ENCODE measurements at regions not wholly inside any gene's neighbourhood (a gene's known extent, or its start where the extent isn't known, plus 50 kb on each side); places are given as distances from the start of the nearest gene placed in this dataset.

DNA sequence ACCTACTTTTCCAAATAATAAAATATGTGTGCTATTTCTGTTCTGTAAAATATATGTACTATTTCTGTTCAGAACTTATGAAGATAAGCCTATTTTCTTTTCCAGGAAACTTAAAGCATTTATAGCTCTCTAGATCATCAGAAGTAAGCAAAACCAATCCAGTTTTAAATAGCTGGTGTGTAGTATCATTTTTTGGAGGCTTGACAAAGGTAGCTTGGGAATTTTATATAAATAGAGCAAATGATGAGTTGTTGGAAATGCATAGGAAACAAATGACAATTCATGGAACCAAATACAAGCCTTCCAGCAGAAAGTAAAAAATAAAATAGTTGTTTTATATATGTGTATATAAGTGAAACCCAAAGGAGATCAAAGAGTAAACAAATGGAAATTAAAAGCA, 1038.1 kb upstream of the ARRDC3 start:
- TF ChIP-seq POLR2A (IDR thresholded peaks at IDR 0.05): no peak
- TF ChIP-seq, protein P1, sequence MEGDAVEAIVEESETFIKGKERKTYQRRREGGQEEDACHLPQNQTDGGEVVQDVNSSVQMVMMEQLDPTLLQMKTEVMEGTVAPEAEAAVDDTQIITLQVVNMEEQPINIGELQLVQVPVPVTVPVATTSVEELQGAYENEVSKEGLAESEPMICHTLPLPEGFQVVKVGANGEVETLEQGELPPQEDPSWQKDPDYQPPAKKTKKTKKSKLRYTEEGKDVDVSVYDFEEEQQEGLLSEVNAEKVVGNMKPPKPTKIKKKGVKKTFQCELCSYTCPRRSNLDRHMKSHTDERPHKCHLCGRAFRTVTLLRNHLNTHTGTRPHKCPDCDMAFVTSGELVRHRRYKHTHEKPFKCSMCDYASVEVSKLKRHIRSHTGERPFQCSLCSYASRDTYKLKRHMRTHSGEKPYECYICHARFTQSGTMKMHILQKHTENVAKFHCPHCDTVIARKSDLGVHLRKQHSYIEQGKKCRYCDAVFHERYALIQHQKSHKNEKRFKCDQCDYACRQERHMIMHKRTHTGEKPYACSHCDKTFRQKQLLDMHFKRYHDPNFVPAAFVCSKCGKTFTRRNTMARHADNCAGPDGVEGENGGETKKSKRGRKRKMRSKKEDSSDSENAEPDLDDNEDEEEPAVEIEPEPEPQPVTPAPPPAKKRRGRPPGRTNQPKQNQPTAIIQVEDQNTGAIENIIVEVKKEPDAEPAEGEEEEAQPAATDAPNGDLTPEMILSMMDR (IDR thresholded peaks at IDR 0.05): no peak
